ENCODE measurements at regions not wholly inside any gene's neighbourhood (a gene's known extent, or its start where the extent isn't known, plus 50 kb on each side); places are given as distances from the start of the nearest gene placed in this dataset.
"Not testable (repeated sequence)": the region's sequence is repeated elsewhere in the genome, so short reads cannot be mapped to it uniquely, and the experiment has no call there.

DNA sequence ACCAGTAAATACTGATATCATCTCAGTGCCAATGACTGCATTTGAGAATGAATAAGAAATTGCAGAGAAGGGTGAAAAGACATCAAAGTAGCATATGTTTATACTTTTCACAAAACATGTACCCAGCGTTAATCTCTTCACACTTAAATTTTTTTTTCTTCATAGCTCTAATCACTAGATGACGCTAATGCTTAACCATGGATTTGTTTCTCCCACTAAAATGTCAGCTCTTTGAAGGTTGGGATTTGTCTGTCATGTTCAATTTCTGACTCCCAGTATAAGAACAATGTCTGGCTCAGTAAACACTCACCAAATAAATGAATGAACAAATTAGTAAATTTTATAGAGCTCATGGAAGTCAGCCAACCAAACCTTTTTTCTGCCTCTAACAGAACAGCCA is 78.3 kb upstream of the LMCD1 start:
- no peak for DNase-seq (ENCODE audit: low read depth)

GRCh38 chr3:8424281-8424680 is 77.3 kb upstream of the LMCD1 start:
- DNase-seq (ENCODE audit: low read depth): no peak

GRCh38 chr3:8436661-8437287 is 64.8 kb upstream of the LMCD1 start:
- no peak for DNase-seq (ENCODE audit: low read depth)

DNA sequence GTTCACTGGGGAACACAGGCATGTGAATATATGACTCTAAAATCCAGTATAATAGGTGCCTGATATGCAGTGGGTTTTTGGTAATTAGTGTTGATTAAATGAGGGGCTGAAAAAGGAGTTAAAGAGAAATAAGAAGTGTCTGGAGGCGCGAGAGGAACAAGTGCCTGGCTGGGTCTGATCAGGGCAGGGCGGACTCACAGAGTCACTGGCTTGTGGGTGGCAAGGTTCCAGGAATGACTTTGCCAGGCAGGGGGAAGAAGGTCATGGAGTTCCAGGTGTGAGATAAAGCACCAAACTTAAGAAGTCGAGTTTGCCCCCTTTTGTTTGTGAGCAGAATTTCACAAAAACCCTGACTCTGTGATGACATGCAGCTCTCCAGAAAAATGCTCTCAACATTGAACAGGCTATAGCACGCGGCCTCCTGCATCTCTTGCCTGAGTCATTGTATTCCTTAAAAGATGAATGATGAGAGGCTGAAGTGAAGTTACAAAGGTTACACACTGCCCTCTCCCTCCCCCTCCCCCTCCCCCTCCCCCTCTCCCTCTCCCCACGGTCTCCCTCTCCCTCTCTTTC is 63.0 kb upstream of the LMCD1 start:
- DNase-seq (ENCODE audit: low read depth): no peak

DNA sequence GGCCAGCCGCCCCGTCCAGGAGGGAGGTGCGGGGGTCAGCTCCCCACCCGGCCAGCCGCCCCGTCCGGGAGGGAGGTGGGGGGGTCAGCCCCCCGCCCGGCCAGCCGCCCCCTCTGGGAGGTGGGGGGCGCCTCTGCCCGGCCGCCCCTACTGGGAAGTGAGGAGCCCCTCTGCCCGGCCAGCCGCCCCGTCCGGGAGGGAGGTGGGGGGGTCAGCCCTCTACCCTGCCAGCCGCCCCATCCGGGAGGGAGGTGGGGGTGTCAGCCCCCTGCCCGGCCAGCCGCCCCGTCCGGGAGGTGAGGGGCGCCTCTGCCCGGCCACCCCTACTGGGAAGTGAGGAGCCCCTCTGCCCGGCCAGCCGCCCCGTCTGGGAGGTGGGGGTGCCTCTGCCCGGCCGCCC is 61.5 kb upstream of the LMCD1 start:
- DNase-seq (ENCODE audit: low read depth): not testable (repeated sequence)

GRCh38 chr3:8441969-8442559 is 59.6 kb upstream of the LMCD1 start:
- no peak for DNase-seq (ENCODE audit: low read depth)

DNA sequence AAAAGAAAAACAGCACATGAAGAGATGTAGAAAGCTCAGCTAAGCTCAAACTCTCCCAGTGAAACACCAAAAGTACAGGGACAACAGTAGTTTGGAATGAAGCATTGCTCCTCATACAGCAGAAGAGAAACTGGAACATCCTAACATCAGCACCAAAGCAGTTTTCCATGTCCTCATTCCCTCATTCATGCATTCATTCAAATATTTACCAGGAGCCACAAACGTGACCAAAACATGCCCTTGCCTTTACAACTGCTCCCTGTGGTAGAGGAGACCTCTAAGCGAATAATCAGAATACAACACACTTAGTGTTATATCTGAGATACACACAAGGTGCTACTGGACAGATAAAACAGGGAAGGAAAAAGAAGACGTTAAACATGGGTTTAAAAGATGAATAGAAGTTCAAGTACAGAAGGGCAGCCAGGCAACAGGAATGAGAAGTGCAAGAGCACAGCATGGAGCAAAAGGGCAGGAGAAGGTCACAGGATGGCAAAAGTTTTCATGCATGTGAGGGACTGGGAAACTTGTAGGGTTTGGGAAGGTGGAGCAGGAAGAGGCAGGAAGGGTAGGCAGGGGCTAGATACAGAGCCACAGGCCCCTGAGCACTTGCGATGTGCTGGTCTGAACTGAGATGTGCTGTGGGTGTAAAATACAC is 58.5 kb upstream of the LMCD1 start:
- no peak for DNase-seq (ENCODE audit: low read depth)

GRCh38 chr3:8443829-8444791 is 57.5 kb upstream of the LMCD1 start:
- DNase-seq (ENCODE audit: low read depth): no peak

GRCh38 chr3:8444883-8445282 is 56.7 kb upstream of the LMCD1 start:
- no peak for DNase-seq (ENCODE audit: low read depth)

DNA sequence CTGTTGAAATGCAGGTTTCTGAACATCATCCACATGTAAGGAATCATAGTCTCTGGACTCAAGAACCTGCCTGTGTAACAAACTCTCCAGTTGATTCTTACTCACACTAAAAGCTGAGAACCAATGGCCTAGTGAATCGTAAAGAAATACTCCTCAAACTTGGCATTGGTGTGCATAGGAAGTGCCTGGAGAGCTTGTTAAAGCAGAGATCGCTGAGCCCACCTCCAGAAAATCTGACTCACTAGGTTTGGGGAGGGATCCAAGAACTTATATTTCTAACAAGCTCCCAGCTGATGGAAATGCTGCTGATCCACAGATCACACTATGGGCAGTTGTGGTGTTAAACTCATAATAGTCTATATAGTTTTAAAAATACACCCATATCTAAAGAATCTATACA is 55.8 kb upstream of the LMCD1 start:
- DNase-seq (ENCODE audit: low read depth): no peak

DNA sequence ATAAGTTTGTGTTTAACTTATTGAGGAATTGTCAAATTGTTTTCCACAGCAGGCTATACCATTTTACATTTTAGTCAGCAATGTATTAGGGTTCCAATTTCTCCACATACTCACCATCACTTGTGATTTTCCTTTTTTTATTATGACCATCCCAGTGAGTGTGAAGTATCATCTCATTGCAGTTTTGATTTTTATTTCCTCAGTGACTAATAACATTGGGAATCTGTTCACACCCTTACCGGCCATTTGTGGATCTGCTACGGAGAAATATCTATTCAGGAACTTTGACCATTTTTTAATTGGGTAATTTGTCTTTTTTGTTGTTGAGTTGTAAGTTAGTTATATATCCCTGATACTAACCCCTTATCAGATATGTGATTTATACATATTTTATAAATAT is 54.8 kb upstream of the LMCD1 start:
- no peak for DNase-seq (ENCODE audit: low read depth)

GRCh38 chr3:8450618-8451017 is 51.0 kb upstream of the LMCD1 start:
- no peak for DNase-seq (ENCODE audit: low read depth)

DNA sequence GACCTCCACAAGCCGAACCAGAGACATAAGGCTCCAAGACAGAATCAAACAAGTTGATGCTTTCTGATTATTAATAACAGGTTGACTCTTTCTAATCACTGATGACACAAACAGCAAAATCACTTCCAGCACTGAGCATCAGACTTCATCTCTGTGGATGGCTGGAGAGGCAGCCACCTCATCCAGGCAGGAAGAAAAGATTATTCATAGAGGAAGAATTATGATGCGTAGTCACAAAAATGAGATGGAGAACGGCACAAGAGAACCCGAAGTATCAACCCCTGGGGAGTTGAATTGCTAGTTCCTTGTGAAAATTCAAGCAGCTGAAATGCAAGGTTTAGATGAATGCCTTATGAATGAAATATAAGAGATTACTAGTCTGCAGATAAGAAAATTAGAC is 49.9 kb upstream of the LMCD1 start:
- no peak for DNase-seq (ENCODE audit: low read depth)

Data from activated T-cell treated with anti-CD3 and anti-CD28 coated beads for 48 hours (primary cell).